ENCODE measurements at regions not wholly inside any gene's neighbourhood (a gene's known extent, or its start where the extent isn't known, plus 50 kb on each side); places are given as distances from the start of the nearest gene placed in this dataset.

- no peak for TF ChIP-seq GABPA (IDR thresholded peaks at IDR 0.05; ENCODE audit: low read depth)
- no peak for TF ChIP-seq CTCF (IDR thresholded peaks at IDR 0.05; ENCODE audit: insufficient read depth, low read length)
- TF ChIP-seq, protein P1, sequence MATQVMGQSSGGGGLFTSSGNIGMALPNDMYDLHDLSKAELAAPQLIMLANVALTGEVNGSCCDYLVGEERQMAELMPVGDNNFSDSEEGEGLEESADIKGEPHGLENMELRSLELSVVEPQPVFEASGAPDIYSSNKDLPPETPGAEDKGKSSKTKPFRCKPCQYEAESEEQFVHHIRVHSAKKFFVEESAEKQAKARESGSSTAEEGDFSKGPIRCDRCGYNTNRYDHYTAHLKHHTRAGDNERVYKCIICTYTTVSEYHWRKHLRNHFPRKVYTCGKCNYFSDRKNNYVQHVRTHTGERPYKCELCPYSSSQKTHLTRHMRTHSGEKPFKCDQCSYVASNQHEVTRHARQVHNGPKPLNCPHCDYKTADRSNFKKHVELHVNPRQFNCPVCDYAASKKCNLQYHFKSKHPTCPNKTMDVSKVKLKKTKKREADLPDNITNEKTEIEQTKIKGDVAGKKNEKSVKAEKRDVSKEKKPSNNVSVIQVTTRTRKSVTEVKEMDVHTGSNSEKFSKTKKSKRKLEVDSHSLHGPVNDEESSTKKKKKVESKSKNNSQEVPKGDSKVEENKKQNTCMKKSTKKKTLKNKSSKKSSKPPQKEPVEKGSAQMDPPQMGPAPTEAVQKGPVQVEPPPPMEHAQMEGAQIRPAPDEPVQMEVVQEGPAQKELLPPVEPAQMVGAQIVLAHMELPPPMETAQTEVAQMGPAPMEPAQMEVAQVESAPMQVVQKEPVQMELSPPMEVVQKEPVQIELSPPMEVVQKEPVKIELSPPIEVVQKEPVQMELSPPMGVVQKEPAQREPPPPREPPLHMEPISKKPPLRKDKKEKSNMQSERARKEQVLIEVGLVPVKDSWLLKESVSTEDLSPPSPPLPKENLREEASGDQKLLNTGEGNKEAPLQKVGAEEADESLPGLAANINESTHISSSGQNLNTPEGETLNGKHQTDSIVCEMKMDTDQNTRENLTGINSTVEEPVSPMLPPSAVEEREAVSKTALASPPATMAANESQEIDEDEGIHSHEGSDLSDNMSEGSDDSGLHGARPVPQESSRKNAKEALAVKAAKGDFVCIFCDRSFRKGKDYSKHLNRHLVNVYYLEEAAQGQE (IDR thresholded peaks at IDR 0.05; ENCODE audit: insufficient replicate concordance, low read depth) = no peak
- no peak for TF ChIP-seq POLR2AphosphoS5 (IDR thresholded peaks at IDR 0.05; ENCODE audit: low read depth)
- no peak for TF ChIP-seq SPI1 (IDR thresholded peaks at IDR 0.05; ENCODE audit: borderline replicate concordance, low read depth)
Measured at GRCh38 chr12:58032156-58032555, 90.8 kb downstream of the ATP23 start.

Measured in HL-60 (cell line).